ENCODE measurements at regions not wholly inside any gene's neighbourhood (a gene's known extent, or its start where the extent isn't known, plus 50 kb on each side); places are given as distances from the start of the nearest gene placed in this dataset.

- peak; percentile 73 for DNase-seq
Observed at GRCh38 chr4:179751669-179752068, 2309.4 kb upstream of the AGA start.

GRCh38 chr4:179755322-179755721, 2313.1 kb upstream of the AGA start:
- no peak for DNase-seq

- DNase-seq: no peak
Observed at GRCh38 chr4:179757641-179758040, 2315.4 kb upstream of the AGA start.

GRCh38 chr4:179762840-179763239, 2320.6 kb upstream of the AGA start:
- no peak for DNase-seq

- DNase-seq: no peak
Observed at GRCh38 chr4:179766938-179767337, 2324.7 kb upstream of the AGA start.

GRCh38 chr4:179768996-179769395, 2326.8 kb upstream of the AGA start:
- DNase-seq: no peak

- no peak for DNase-seq
Observed at GRCh38 chr4:179797738-179798137, 2355.5 kb upstream of the AGA start.

GRCh38 chr4:179803857-179804256, 2361.6 kb upstream of the AGA start:
- no peak for DNase-seq

GRCh38 chr4:179804440-179804839, 2362.2 kb upstream of the AGA start:
- no peak for DNase-seq

- DNase-seq: no peak
Observed at GRCh38 chr4:179817317-179817716, 2375.1 kb upstream of the AGA start.

- DNase-seq: no peak
Observed at GRCh38 chr4:179823342-179823741, 2381.1 kb upstream of the AGA start.

GRCh38 chr4:179831274-179831673, 2389.0 kb upstream of the AGA start:
- DNase-seq: no peak

GRCh38 chr4:179836179-179837075, 2394.2 kb upstream of the AGA start:
- DNase-seq: no peak

GRCh38 chr4:179843370-179843769, 2399.8 kb upstream of the TENM3 start:
- peak; percentile 24 for DNase-seq

- no peak for DNase-seq
Observed at GRCh38 chr4:179855469-179855868, 2387.7 kb upstream of the TENM3 start.

- DNase-seq: no peak
Observed at GRCh38 chr4:179858221-179858620, 2385.0 kb upstream of the TENM3 start.

GRCh38 chr4:179867300-179867878, 2375.8 kb upstream of the TENM3 start:
- DNase-seq: no peak

GRCh38 chr4:179871726-179872125, 2371.5 kb upstream of the TENM3 start:
- no peak for DNase-seq

- DNase-seq: no peak
Observed at GRCh38 chr4:179872755-179873154, 2370.4 kb upstream of the TENM3 start.

GRCh38 chr4:179880756-179881155, 2362.4 kb upstream of the TENM3 start:
- DNase-seq: no peak

GRCh38 chr4:179894066-179894778, 2349.0 kb upstream of the TENM3 start:
- DNase-seq: no peak

- no peak for DNase-seq
Observed at GRCh38 chr4:179919587-179919986, 2323.6 kb upstream of the TENM3 start.

GRCh38 chr4:179927473-179927872, 2315.7 kb upstream of the TENM3 start:
- DNase-seq: no peak

- no peak for DNase-seq
Observed at GRCh38 chr4:179941911-179942310, 2301.3 kb upstream of the TENM3 start.
